HEK293 (cell line): ENCODE measurements at regions not wholly inside any gene's neighbourhood (a gene's known extent, or its start where the extent isn't known, plus 50 kb on each side); places are given as distances from the start of the nearest gene placed in this dataset.

Source experiments
- KLF7 ChIP-seq: fragments of 450-650 bp; formaldehyde crosslinking; IDR thresholded peaks from 2 replicates; pipeline ENCODE4 v1.5.1; 2016; ENCODE audit warnings: missing biosample characterization, missing genetic modification characterization, borderline replicate concordance
- ZNF501 ChIP-seq: fragments of 450-650 bp; formaldehyde crosslinking; IDR thresholded peaks from 2 replicates; pipeline ENCODE4 v1.5.1; 2016; ENCODE audit warnings: missing biosample characterization, missing genetic modification characterization
- ZNF76 ChIP-seq: fragments of 450-650 bp; formaldehyde crosslinking; IDR thresholded peaks from 2 replicates; pipeline ENCODE4; 2016; ENCODE audit warnings: low read depth, missing biosample characterization, missing genetic modification characterization, borderline replicate concordance
- TF ChIP-seq, protein P1 (sequence below): fragments of 450-650 bp; formaldehyde crosslinking; IDR thresholded peaks from 2 replicates; pipeline ENCODE4 v1.5.1; 2016; ENCODE audit warnings: missing biosample characterization, missing genetic modification characterization
- TF ChIP-seq, protein P2 (sequence below): fragments of 450-650 bp; formaldehyde crosslinking; IDR thresholded peaks from 2 replicates; pipeline ENCODE4 v1.5.1; 2016; ENCODE audit warnings: missing biosample characterization, missing genetic modification characterization, low read depth

DNA sequence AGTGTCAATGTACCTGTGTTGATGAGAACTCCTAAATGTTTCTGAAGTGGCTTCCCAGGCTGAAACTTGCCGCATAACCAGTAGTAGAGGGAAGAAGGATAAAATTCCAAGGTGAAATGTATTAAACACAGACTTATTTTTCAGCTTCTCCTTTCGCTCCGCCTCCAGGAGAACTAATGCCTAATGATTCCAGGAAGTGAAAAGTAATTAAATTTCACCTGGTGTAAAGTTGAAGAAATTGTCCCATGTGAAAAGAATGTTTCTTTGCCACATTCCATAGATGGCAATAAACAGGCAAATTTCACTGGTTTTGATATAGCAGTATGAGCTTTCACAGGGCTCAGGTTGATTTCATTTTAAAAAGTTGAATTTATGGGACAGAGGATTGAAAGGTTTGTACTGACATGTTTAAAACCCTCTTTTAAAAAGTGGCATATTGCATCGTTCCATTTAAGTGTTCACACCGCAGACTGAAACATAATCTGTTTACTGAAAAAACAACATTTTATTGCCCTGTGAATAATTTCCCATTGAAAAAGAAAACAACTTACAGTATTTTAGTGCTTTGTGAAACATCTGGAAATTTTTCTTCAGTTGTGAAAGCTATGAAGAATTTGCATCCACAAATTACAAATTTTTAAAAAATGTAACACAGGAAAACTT is 453.4 kb upstream of the NFE2L3 start:
- TF ChIP-seq KLF7 = no peak
- TF ChIP-seq, protein P1, sequence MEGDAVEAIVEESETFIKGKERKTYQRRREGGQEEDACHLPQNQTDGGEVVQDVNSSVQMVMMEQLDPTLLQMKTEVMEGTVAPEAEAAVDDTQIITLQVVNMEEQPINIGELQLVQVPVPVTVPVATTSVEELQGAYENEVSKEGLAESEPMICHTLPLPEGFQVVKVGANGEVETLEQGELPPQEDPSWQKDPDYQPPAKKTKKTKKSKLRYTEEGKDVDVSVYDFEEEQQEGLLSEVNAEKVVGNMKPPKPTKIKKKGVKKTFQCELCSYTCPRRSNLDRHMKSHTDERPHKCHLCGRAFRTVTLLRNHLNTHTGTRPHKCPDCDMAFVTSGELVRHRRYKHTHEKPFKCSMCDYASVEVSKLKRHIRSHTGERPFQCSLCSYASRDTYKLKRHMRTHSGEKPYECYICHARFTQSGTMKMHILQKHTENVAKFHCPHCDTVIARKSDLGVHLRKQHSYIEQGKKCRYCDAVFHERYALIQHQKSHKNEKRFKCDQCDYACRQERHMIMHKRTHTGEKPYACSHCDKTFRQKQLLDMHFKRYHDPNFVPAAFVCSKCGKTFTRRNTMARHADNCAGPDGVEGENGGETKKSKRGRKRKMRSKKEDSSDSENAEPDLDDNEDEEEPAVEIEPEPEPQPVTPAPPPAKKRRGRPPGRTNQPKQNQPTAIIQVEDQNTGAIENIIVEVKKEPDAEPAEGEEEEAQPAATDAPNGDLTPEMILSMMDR (tag by site-specific recombination) = no peak
- no peak for TF ChIP-seq ZNF76 (tag by site-specific recombination)
- no peak for TF ChIP-seq ZNF501 (tag by site-specific recombination)
- TF ChIP-seq, protein P2, sequence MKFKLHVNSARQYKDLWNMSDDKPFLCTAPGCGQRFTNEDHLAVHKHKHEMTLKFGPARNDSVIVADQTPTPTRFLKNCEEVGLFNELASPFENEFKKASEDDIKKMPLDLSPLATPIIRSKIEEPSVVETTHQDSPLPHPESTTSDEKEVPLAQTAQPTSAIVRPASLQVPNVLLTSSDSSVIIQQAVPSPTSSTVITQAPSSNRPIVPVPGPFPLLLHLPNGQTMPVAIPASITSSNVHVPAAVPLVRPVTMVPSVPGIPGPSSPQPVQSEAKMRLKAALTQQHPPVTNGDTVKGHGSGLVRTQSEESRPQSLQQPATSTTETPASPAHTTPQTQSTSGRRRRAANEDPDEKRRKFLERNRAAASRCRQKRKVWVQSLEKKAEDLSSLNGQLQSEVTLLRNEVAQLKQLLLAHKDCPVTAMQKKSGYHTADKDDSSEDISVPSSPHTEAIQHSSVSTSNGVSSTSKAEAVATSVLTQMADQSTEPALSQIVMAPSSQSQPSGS (tag by site-specific recombination) = no peak
